ENCODE measurements at regions not wholly inside any gene's neighbourhood (a gene's known extent, or its start where the extent isn't known, plus 50 kb on each side); places are given as distances from the start of the nearest gene placed in this dataset.

DNA sequence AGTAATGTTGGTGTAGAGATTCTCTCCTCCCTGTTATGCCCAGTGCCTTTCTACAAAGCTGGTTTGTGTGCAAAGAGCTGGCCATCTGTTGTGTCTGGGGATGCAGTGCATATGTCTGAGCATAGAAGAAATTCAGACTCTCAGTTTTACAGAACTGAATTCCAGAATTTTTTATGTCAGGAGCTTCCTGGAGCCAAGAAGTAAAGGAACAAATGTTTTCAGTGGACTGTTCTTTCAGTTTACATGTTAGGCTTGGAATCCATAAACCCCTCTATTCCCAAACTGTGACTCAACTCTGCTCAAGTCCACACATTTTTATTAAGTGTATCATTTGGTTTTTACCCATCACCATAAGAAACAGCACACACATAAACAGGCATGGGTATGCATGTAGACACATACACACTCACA, 366.0 kb downstream of the BRINP1 start:
- H3K27me3 ChIP-seq: no peaks in the 10 kb centered on the region
- TF ChIP-seq POLR2AphosphoS5 (IDR thresholded peaks at IDR 0.05) (peak; percentile 57), POLR2A (IDR thresholded peaks at IDR 0.05) (no peak)
- no peaks in the 10 kb centered on the region for H3K36me3 ChIP-seq
- H3K9me3 ChIP-seq: no peaks in the 10 kb centered on the region
- H3K4me3 ChIP-seq: no peak overlapping the region
- peaks cover 3 to 28% (median 15%) of the 10 kb centered on the region in 3 donors for H3K4me1 ChIP-seq
- ATAC-seq: peak; percentile 14
- peak overlapping the region; percentile 25 to 90 (median 67) for H3K27ac ChIP-seq

DNA sequence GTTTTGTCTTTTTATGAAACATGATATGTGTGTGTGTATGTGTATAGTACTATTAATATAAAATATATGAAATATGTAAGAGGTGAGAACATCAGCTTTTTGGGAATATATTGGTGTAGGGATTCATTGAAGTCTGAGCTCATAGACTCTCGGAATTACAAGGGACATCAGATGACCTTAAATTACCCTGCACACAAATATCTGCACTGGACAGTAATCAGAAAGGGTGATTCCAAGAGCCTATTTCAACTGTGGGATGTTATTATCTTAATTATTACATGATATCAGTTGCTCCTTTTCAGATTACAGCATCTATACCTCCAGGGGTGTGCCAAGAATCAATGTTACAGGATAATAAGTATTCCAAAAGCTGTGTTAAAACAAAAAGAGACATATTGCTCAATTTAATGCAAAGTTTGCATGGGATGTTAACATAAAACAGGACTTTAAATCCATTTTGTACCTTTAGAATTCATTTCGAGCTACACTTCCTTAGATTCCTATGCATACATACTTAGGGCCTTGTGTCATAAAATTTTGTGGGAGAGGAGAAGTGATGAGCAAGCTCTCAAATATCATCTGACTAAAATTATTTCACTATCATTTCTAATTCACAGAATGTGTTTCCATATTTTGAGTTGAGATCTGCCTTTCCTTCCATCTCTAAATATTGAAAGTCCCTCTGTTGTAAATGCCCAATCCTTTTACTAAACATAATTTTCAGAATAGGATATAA, 365.2 kb downstream of the BRINP1 start:
- Histone ChIP-seq H3K36me3 (no peaks in the 10 kb centered on the region), H3K4me3 (no peak overlapping the region), H3K27me3 (no peaks in the 10 kb centered on the region), H3K4me1 (peaks cover 3 to 28% (median 15%) of the 10 kb centered on the region in 3 donors), H3K9me3 (no peaks in the 10 kb centered on the region), H3K27ac (peak overlapping the region; percentile 66 to 90 (median 71))
- no peak for TF ChIP-seq EP300 (IDR thresholded peaks at IDR 0.05)
- TF ChIP-seq, protein P1, sequence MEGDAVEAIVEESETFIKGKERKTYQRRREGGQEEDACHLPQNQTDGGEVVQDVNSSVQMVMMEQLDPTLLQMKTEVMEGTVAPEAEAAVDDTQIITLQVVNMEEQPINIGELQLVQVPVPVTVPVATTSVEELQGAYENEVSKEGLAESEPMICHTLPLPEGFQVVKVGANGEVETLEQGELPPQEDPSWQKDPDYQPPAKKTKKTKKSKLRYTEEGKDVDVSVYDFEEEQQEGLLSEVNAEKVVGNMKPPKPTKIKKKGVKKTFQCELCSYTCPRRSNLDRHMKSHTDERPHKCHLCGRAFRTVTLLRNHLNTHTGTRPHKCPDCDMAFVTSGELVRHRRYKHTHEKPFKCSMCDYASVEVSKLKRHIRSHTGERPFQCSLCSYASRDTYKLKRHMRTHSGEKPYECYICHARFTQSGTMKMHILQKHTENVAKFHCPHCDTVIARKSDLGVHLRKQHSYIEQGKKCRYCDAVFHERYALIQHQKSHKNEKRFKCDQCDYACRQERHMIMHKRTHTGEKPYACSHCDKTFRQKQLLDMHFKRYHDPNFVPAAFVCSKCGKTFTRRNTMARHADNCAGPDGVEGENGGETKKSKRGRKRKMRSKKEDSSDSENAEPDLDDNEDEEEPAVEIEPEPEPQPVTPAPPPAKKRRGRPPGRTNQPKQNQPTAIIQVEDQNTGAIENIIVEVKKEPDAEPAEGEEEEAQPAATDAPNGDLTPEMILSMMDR (IDR thresholded peaks at IDR 0.05): no peak
- no peak for TF ChIP-seq POLR2A (IDR thresholded peaks at IDR 0.05)
- no peak for TF ChIP-seq POLR2AphosphoS5 (IDR thresholded peaks at IDR 0.05)
- 46 to 58% methylated on average over 2 of the region's 2 CpGs for WGBS, 2 donors (ENCODE audit: low coverage in 1 of 2)
- ATAC-seq: no peak

DNA sequence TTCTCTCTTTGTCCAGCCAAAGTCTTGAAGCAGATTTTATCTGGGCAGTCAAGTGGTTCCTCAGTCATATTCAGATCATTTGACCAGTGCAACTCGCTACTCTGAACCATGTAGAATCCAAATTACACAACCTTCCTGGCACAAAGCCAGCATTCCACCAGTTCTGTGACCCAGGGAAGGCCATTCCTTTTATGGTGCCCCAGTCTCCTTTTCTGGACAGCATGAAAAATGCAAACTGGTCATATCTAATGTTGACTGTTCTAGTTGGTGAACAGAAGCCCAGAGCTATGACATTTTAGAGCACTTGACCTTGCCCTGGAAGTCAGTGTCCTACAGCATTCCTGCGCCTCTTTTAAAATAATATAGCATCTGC, 364.6 kb downstream of the BRINP1 start:
- H3K36me3 ChIP-seq: no peaks in the 10 kb centered on the region
- H3K4me3 ChIP-seq: no peak overlapping the region
- no peaks in the 10 kb centered on the region for H3K9me3 ChIP-seq
- peaks cover 3 to 28% (median 15%) of the 10 kb centered on the region in 3 donors for H3K4me1 ChIP-seq
- 33% methylated on average over 2 of the region's 2 CpGs; no CpG with 5 or more reads in 1 of the 2 donors for WGBS, 2 donors (ENCODE audit: low coverage in 1 of 2)
- no peaks in the 10 kb centered on the region for H3K27me3 ChIP-seq
- ATAC-seq: peak; percentile 92
- TF ChIP-seq POLR2AphosphoS5 (IDR thresholded peaks at IDR 0.05) (peak; percentile 84), POLR2A (IDR thresholded peaks at IDR 0.05) (no peak)
- H3K27ac ChIP-seq: peak overlapping the region; percentile 66 to 92 (median 71)

DNA sequence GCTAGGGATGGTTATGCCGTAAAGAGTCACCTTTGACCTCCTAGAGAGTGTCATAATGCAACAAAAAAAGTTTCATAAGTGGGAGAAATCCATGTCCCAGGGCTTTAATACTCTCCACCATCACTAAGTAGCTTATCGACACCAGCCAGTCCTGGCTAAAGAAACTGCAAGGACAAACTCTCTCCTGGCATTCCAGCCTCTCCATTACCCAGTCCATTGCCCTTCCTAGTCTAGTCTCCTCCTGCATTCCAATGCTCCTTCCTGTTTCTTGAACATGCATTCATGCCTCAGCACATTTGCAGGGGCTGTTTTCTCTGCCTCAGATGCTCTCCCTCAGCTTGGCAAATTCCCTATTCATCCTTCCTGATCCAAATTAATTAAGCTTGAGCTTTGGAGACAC, 364.1 kb downstream of the BRINP1 start:
- no peak overlapping the region for H3K4me3 ChIP-seq
- H3K27me3 ChIP-seq: no peaks in the 10 kb centered on the region
- no peaks in the 10 kb centered on the region for H3K36me3 ChIP-seq
- H3K9me3 ChIP-seq: no peaks in the 10 kb centered on the region
- TF ChIP-seq POLR2AphosphoS5 (IDR thresholded peaks at IDR 0.05): no peak
- no peak for TF ChIP-seq POLR2A (IDR thresholded peaks at IDR 0.05)
- no peak for TF ChIP-seq EP300 (IDR thresholded peaks at IDR 0.05)
- TF ChIP-seq, protein P1 (IDR thresholded peaks at IDR 0.05): no peak
- WGBS, 2 donors (ENCODE audit: low coverage in 1 of 2): 68 to 83% methylated on average over 1 to 2 of the region's 2 CpGs
- H3K27ac ChIP-seq: peak overlapping the region; percentile 66 to 92 (median 71)
- H3K4me1 ChIP-seq: peaks cover 3 to 28% (median 15%) of the 10 kb centered on the region in 3 donors
- ATAC-seq: no peak

DNA sequence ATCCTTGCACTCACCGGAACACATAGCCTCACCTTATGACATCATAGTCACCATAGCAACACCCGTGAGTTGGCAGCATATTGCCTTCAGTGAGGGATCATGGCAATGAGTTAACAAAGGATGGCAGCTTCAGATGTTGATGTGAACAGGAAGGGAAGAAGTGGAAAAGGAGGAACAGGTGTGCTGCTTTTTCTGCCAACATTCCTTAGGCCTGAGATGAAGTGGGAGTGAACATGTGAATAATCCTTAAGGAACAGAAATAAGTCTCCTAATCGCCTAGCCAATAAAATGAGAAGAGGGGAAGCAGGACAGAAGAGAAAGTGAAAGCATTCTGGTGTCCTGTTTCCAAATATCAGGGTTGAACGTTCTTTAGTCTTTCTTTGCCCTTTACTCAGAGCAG, 360.0 kb downstream of the BRINP1 start:
- H3K27ac ChIP-seq: no peak overlapping the region
- ATAC-seq: no peak
- no peaks in the 10 kb centered on the region for H3K27me3 ChIP-seq
- no peaks in the 10 kb centered on the region for H3K9me3 ChIP-seq
- peaks cover 0 to 12% (median 6%) of the 10 kb centered on the region in 3 donors for H3K4me1 ChIP-seq
- H3K4me3 ChIP-seq: no peak overlapping the region
- no peaks in the 10 kb centered on the region for H3K36me3 ChIP-seq
- TF ChIP-seq, protein P1 (IDR thresholded peaks at IDR 0.05): no peak
- TF ChIP-seq POLR2AphosphoS5 (IDR thresholded peaks at IDR 0.05): no peak
- TF ChIP-seq EP300 (IDR thresholded peaks at IDR 0.05): no peak
- TF ChIP-seq POLR2A (IDR thresholded peaks at IDR 0.05): no peak
- WGBS, 2 donors (ENCODE audit: low coverage in 1 of 2): 28 to 41% methylated on average over 3 to 4 of the region's 4 CpGs

DNA sequence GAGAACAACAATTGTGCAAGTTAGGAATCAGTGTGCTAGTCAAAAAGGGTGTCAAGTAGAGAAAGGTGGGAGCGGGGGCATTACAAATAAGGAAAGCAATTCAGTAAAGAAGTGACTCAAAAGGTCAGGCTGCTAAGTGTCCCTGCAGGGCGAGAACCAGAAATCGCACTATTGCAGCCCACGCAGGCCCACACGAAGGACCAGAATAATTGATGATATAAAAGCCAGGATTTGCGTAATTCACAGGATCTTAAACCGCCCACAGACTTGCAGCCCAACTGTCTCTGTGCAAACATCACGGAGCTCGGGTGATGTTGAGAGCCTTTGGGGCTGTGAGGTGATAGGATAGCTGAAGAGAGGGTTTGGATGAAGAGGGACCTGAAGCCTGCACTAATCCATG, 349.0 kb downstream of the BRINP1 start:
- Histone ChIP-seq H3K9me3 (no peaks in the 10 kb centered on the region), H3K36me3 (no peaks in the 10 kb centered on the region), H3K4me1 (peaks cover 0 to 10% (median 0%) of the 10 kb centered on the region in 3 donors), H3K27me3 (no peaks in the 10 kb centered on the region), H3K4me3 (no peak overlapping the region), H3K27ac (no peak overlapping the region)
- WGBS, 2 donors (ENCODE audit: low coverage in 1 of 2): 64 to 65% methylated on average over 5 to 9 of the region's 9 CpGs
- ATAC-seq: peak; percentile 62
- TF ChIP-seq POLR2A (IDR thresholded peaks at IDR 0.05) (no peak), POLR2AphosphoS5 (IDR thresholded peaks at IDR 0.05) (peak; percentile 54)
